HL-60 (cell line): ENCODE measurements at regions not wholly inside any gene's neighbourhood (a gene's known extent, or its start where the extent isn't known, plus 50 kb on each side); places are given as distances from the start of the nearest gene placed in this dataset.

Experiments used
- DNase-seq, 2 experiments: peaks; one replicate each; pipeline ENCODE4 v3.0.0-alpha.2; 2010 to 2020; ENCODE audit warnings: low read depth in 1 of 2, low spot score in 1 of 2
- H3K27ac ChIP-seq: fragments of 250-450 bp; sonication (Bioruptor Pico); replicated peaks from 2 replicates; pipeline ENCODE4 v1.5.1; 2020; ENCODE audit warnings: mild to moderate bottlenecking, moderate library complexity
- H3K27me3 ChIP-seq: fragments of 250-450 bp; sonication (Bioruptor Pico); 2 replicates; pipeline ENCODE4 v1.5.1; 2021; ENCODE audit warnings: mild to moderate bottlenecking, moderate library complexity; ENCODE audit not compliant: insufficient read depth, poor library complexity, severe bottlenecking
- H3K4me3 ChIP-seq: replicated peaks from 2 replicates; pipeline ENCODE4 v1.5.1; 2011; ENCODE audit warnings: mild to moderate bottlenecking, control low read depth, low read length; ENCODE audit not compliant: insufficient read depth
- GABPA ChIP-seq: IDR thresholded peaks from 2 replicates; pipeline ENCODE4 v1.6.1; 2012; ENCODE audit warnings: low read depth
- POLR2AphosphoS5 ChIP-seq: IDR thresholded peaks from 2 replicates; pipeline ENCODE4 v1.6.1; 2012; ENCODE audit warnings: low read depth
- SPI1 ChIP-seq: IDR thresholded peaks from 2 replicates; pipeline ENCODE4 v1.6.1; 2012; ENCODE audit warnings: low read depth, mild to moderate bottlenecking, borderline replicate concordance
- TF ChIP-seq, protein P1 (sequence below): IDR thresholded peaks from one replicate; pipeline ENCODE4 v1.5.1; 2011; ENCODE audit warnings: low read length, control low read depth, inconsistent platforms; ENCODE audit not compliant: insufficient read depth
- TF ChIP-seq, protein P2 (sequence below): IDR thresholded peaks from 2 replicates; pipeline ENCODE4 v1.6.1; 2012; ENCODE audit warnings: low read depth; ENCODE audit not compliant: insufficient replicate concordance

DNA sequence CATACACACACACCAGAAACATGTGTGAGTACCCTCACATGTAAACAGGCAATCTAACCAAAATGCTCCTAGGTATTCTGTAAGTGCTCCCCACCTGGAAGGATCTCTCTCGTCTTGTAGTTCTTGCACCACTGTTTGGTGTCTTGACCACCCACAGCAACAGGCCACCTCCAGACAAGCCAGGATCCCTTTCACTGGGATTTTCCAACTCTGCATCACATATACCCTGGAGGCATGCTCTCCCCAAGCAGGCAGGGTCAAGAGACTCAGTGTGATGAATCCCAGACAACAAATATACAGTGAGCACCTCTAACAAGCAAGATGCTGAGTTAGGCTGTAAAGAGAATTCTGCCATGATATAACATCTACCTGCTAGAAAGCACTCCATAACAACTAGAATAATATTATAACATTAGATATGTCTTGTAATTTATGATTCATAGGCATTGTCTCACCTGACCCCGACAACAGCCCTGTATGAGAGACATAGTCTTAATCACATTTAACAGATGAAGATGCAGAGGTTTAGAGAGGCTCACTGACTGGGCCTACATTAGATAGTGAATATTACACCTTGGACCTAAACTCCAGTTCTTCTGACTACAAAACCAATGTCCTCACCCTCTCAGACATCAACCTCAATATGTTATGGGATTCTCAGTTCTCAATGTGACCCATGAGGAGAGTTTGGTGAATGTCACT is 76.5 kb upstream of the BCL6 start:
- no peak overlapping the region for H3K27ac ChIP-seq
- no peak for DNase-seq
- no peak overlapping the region for H3K4me3 ChIP-seq
- H3K27me3 ChIP-seq = no peaks in the 10 kb centered on the region
- no peak for TF ChIP-seq POLR2AphosphoS5
- TF ChIP-seq SPI1 = no peak
- TF ChIP-seq, protein P1, sequence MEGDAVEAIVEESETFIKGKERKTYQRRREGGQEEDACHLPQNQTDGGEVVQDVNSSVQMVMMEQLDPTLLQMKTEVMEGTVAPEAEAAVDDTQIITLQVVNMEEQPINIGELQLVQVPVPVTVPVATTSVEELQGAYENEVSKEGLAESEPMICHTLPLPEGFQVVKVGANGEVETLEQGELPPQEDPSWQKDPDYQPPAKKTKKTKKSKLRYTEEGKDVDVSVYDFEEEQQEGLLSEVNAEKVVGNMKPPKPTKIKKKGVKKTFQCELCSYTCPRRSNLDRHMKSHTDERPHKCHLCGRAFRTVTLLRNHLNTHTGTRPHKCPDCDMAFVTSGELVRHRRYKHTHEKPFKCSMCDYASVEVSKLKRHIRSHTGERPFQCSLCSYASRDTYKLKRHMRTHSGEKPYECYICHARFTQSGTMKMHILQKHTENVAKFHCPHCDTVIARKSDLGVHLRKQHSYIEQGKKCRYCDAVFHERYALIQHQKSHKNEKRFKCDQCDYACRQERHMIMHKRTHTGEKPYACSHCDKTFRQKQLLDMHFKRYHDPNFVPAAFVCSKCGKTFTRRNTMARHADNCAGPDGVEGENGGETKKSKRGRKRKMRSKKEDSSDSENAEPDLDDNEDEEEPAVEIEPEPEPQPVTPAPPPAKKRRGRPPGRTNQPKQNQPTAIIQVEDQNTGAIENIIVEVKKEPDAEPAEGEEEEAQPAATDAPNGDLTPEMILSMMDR = no peak
- TF ChIP-seq, protein P2, sequence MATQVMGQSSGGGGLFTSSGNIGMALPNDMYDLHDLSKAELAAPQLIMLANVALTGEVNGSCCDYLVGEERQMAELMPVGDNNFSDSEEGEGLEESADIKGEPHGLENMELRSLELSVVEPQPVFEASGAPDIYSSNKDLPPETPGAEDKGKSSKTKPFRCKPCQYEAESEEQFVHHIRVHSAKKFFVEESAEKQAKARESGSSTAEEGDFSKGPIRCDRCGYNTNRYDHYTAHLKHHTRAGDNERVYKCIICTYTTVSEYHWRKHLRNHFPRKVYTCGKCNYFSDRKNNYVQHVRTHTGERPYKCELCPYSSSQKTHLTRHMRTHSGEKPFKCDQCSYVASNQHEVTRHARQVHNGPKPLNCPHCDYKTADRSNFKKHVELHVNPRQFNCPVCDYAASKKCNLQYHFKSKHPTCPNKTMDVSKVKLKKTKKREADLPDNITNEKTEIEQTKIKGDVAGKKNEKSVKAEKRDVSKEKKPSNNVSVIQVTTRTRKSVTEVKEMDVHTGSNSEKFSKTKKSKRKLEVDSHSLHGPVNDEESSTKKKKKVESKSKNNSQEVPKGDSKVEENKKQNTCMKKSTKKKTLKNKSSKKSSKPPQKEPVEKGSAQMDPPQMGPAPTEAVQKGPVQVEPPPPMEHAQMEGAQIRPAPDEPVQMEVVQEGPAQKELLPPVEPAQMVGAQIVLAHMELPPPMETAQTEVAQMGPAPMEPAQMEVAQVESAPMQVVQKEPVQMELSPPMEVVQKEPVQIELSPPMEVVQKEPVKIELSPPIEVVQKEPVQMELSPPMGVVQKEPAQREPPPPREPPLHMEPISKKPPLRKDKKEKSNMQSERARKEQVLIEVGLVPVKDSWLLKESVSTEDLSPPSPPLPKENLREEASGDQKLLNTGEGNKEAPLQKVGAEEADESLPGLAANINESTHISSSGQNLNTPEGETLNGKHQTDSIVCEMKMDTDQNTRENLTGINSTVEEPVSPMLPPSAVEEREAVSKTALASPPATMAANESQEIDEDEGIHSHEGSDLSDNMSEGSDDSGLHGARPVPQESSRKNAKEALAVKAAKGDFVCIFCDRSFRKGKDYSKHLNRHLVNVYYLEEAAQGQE = no peak
- TF ChIP-seq GABPA = no peak

DNA sequence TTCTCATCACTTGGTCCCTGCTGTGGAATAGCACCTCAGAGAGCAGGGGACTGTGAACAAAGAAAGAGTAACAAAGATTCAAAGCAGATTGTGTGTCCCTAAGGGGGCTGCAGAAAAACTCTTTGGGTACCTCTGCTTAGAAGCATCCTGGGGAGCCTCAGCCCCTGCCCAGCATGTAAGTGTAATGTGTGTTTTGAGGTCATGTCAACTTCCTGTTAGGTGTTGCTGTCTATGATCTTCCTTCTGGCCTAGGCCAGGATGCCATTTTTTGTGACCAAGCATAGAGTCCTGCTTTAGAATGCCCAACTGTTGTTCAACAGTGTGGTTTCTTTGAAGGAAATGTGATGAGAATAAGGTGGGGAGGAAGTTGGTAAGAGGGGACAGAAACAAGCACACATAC is 77.1 kb upstream of the BCL6 start:
- no peak overlapping the region for H3K4me3 ChIP-seq
- no peaks in the 10 kb centered on the region for H3K27me3 ChIP-seq
- no peak overlapping the region for H3K27ac ChIP-seq
- no peak for TF ChIP-seq GABPA
- no peak for DNase-seq

DNA sequence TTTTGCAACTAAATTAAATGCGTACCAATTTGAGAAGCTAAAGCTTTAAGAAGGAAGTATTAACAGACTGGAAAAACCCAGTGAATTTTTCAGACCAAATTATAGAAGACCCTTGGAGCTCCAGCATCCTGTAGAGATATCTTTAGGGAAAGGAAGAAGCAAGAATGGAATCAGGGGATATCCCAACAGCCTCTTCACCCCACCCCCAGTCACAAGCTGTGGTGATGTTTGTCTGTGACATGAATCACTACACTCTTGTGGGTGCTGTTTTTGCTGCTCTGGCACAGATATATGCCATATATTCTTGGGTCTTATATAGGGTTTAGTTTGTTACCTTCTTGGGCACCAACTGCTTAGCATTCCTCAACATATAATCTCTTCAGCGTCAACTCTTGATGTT is 78.5 kb upstream of the BCL6 start:
- DNase-seq = no peak
- Histone ChIP-seq H3K27me3 (no peaks in the 10 kb centered on the region), H3K27ac (no peak overlapping the region), H3K4me3 (no peak overlapping the region)
- TF ChIP-seq GABPA (no peak), SPI1 (no peak), POLR2AphosphoS5 (no peak)
- TF ChIP-seq, protein P2 = no peak
- TF ChIP-seq, protein P1 = no peak

DNA sequence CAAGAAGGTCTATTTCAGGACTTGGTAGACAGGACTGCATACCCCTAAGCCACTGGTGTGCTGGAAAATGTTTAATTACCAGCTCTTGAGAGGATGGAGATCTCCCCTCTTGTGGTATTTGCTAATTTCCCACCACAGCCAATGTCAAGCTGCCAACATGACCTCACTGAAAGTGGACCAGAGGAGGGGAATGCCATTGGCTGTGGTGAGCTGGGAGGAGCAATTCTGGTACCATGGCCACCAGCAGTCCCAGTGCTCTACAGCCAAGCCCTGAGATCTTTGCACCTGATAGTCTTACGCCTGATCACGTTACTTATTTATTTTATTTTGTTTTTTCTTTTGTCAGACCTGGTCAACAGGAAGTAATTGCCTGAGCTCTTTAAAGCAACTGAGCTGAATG is 82.5 kb upstream of the BCL6 start:
- TF ChIP-seq POLR2AphosphoS5 (no peak), SPI1 (no peak), GABPA (no peak)
- TF ChIP-seq, protein P1 = no peak
- TF ChIP-seq, protein P2 = no peak
- DNase-seq = no peak
- H3K27ac ChIP-seq = no peak overlapping the region
- no peaks in the 10 kb centered on the region for H3K27me3 ChIP-seq
- no peak overlapping the region for H3K4me3 ChIP-seq
